SK-N-SH treated with all-trans-retinoic acid at 6 μM for 48 hours (cell line): ENCODE measurements at regions not wholly inside any gene's neighbourhood (a gene's known extent, or its start where the extent isn't known, plus 50 kb on each side); places are given as distances from the start of the nearest gene placed in this dataset.

ENCODE experiments used
- ARNTL ChIP-seq: fragments of 450-650 bp; formaldehyde crosslinking; IDR thresholded peaks from 2 replicates; pipeline ENCODE4 v1.5.0; 2020; ENCODE audit warnings: low read depth, mild to moderate bottlenecking, moderate library complexity, borderline replicate concordance
- CREB5 ChIP-seq: fragments of 250-450 bp; sonication (Bioruptor Pico); IDR thresholded peaks from 2 replicates; pipeline ENCODE4 v1.5.1; 2020; ENCODE audit warnings: low read depth, mild to moderate bottlenecking, moderate library complexity
- ESRRG ChIP-seq: fragments of 250-450 bp; sonication (Bioruptor Pico); IDR thresholded peaks from 2 replicates; pipeline ENCODE4 v1.6.1; 2021; ENCODE audit warnings: mild to moderate bottlenecking
- PPARA ChIP-seq: fragments of 250-450 bp; sonication (Bioruptor Pico); IDR thresholded peaks from 2 replicates; pipeline ENCODE4 v1.5.0; 2020; ENCODE audit warnings: mild to moderate bottlenecking, borderline replicate concordance
- RARB ChIP-seq: fragments of 250-450 bp; sonication (Bioruptor Pico); IDR thresholded peaks from 2 replicates; pipeline ENCODE4 v1.8.0; 2021; ENCODE audit warnings: mild to moderate bottlenecking, moderate library complexity
- TOX ChIP-seq: fragments of 250-450 bp; sonication (Bioruptor Pico); IDR thresholded peaks from 2 replicates; pipeline ENCODE4 v1.8.0; 2021; ENCODE audit warnings: mild to moderate bottlenecking, moderate library complexity, borderline replicate concordance
- ZC3H10 ChIP-seq: fragments of 250-450 bp; sonication (Bioruptor Pico); IDR thresholded peaks from 2 replicates; pipeline ENCODE4 v1.5.1; 2021; ENCODE audit warnings: mild to moderate bottlenecking, moderate library complexity
- ZFP30 ChIP-seq: fragments of 450-650 bp; formaldehyde crosslinking; IDR thresholded peaks from 2 replicates; pipeline ENCODE4 v1.5.0; 2022; ENCODE audit warnings: mild to moderate bottlenecking, moderate library complexity

DNA sequence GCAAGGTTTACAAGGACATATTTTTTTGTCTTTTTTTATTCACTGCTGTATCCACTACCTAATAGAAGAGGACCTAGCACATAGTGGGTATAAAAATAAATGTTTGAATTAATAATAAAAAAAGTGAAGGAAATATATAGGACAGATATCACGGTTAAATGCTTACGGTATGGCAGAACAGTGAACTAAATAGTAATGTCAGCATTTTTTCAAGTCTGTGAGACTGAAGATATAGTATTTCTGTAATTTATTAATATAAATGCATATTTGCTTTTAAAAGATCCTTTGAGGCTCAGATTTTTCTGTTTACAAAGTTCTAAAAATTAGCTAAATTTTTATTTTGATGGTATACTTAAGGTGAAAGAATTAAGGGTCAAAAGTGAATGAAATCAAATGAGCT lies 68.6 kb upstream of the CNTN5 start:
- TF ChIP-seq RARB (CRISPR knock-in tag): no peak
- no peak for TF ChIP-seq ARNTL (CRISPR knock-in tag)
- no peak for TF ChIP-seq TOX
- TF ChIP-seq ESRRG (CRISPR knock-in tag): no peak
- no peak for TF ChIP-seq PPARA
- TF ChIP-seq CREB5 (CRISPR knock-in tag): no peak
- no peak for TF ChIP-seq ZC3H10 (CRISPR knock-in tag)
- TF ChIP-seq ZFP30 (CRISPR knock-in tag): no peak
